ENCODE measurements at regions not wholly inside any gene's neighbourhood (a gene's known extent, or its start where the extent isn't known, plus 50 kb on each side); places are given as distances from the start of the nearest gene placed in this dataset.

- no peak for TF ChIP-seq ESRRG (CRISPR knock-in tag; IDR thresholded peaks at IDR 0.05)
- TF ChIP-seq PPARA (CRISPR knock-in tag; IDR thresholded peaks at IDR 0.05; ENCODE audit: borderline replicate concordance) = no peak
- no peak for TF ChIP-seq TOX (CRISPR knock-in tag; IDR thresholded peaks at IDR 0.05; ENCODE audit: borderline replicate concordance)
- TF ChIP-seq ARNTL (CRISPR knock-in tag; IDR thresholded peaks at IDR 0.05; ENCODE audit: borderline replicate concordance, low read depth) = no peak
- TF ChIP-seq, protein P1, sequence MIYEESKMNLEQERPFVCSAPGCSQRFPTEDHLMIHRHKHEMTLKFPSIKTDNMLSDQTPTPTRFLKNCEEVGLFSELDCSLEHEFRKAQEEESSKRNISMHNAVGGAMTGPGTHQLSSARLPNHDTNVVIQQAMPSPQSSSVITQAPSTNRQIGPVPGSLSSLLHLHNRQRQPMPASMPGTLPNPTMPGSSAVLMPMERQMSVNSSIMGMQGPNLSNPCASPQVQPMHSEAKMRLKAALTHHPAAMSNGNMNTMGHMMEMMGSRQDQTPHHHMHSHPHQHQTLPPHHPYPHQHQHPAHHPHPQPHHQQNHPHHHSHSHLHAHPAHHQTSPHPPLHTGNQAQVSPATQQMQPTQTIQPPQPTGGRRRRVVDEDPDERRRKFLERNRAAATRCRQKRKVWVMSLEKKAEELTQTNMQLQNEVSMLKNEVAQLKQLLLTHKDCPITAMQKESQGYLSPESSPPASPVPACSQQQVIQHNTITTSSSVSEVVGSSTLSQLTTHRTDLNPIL (CRISPR knock-in tag; IDR thresholded peaks at IDR 0.05; ENCODE audit: low read depth) = no peak
- TF ChIP-seq GLIS3 (CRISPR knock-in tag; IDR thresholded peaks at IDR 0.05) = no peak
- no peak for TF ChIP-seq ZFP3 (CRISPR knock-in tag; IDR thresholded peaks at IDR 0.05)
Measured at GRCh38 chr2:175834477-175834876, 167.6 kb downstream of the LNPK start.
